GM23338 (cell line): ENCODE measurements at regions not wholly inside any gene's neighbourhood (a gene's known extent, or its start where the extent isn't known, plus 50 kb on each side); places are given as distances from the start of the nearest gene placed in this dataset.

Experiments
- ATAC-seq: fragments of 200-7000 bp; cut with Tn5 transposase; 3 replicates; pipeline ENCODE4 v1.9.1; 2020
- DNase-seq: peaks from one replicate; pipeline ENCODE4 v3.0.0-alpha.2; 2015; ENCODE audit warnings: low spot score
- H2AFZ ChIP-seq: fragments of 200-600 bp; sonication (generic); 2 replicates; pipeline ENCODE4 v1.8.0; 2016; ENCODE audit warnings: antibody characterized with exemption, mild to moderate bottlenecking, moderate library complexity
- H3F3A ChIP-seq: fragments of 200-600 bp; sonication (generic); replicated peaks from 2 replicates; pipeline ENCODE4 v1.8.0; 2017; ENCODE audit warnings: antibody characterized with exemption, mixed run types, low read depth
- H3K27ac ChIP-seq: fragments of 200-600 bp; sonication (generic); 2 replicates; pipeline ENCODE4 v1.6.1; 2016; ENCODE audit warnings: low read depth
- H3K27me3 ChIP-seq: fragments of 200-600 bp; sonication (generic); 2 replicates; pipeline ENCODE4 v1.8.0; 2016; ENCODE audit warnings: mild to moderate bottlenecking, mixed run types, moderate library complexity; ENCODE audit not compliant: insufficient read depth
- H3K36me3 ChIP-seq: fragments of 200-600 bp; sonication (generic); 2 replicates; pipeline ENCODE4 v1.8.0; 2016; ENCODE audit warnings: mild to moderate bottlenecking; ENCODE audit not compliant: insufficient read depth
- H3K4me1 ChIP-seq: fragments of 200-600 bp; sonication (generic); 2 replicates; pipeline ENCODE4 v1.8.0; 2016; ENCODE audit warnings: mild to moderate bottlenecking, moderate library complexity; ENCODE audit not compliant: insufficient read depth
- H3K4me2 ChIP-seq: fragments of 200-600 bp; sonication (generic); 2 replicates; pipeline ENCODE4 v1.7.1; 2017; ENCODE audit warnings: mixed run types
- H3K4me3 ChIP-seq: fragments of 200-600 bp; sonication (generic); 2 replicates; pipeline ENCODE4 v1.6.1; 2016; ENCODE audit warnings: mixed run types
- H3K79me2 ChIP-seq: fragments of 200-600 bp; sonication (generic); replicated peaks from 2 replicates; pipeline ENCODE4 v1.8.0; 2017; ENCODE audit warnings: mild to moderate bottlenecking; ENCODE audit not compliant: insufficient read depth
- H3K9me2 ChIP-seq: fragments of 200-600 bp; sonication (generic); 2 replicates; pipeline ENCODE4 v1.8.0; 2017; ENCODE audit not compliant: insufficient read depth
- H4K20me1 ChIP-seq: fragments of 200-600 bp; sonication (generic); replicated peaks from 2 replicates; pipeline ENCODE4 v1.8.0; 2017; ENCODE audit warnings: mild to moderate bottlenecking; ENCODE audit not compliant: insufficient read depth
- H3K27ac Mint-ChIP-seq: 2 replicates; pipeline ENCODE4 v1.8.0; 2020; ENCODE audit warnings: inconsistent platforms, mild to moderate bottlenecking, moderate library complexity, mixed read lengths
- H3K27me3 Mint-ChIP-seq: 3 replicates; pipeline ENCODE4 v1.8.0; 2022; ENCODE audit warnings: low read depth, mild to moderate bottlenecking, moderate library complexity, mixed read lengths, inconsistent platforms; ENCODE audit not compliant: insufficient read depth, poor library complexity
- H3K36me3 Mint-ChIP-seq: 3 replicates; pipeline ENCODE4 v1.8.0; 2021; ENCODE audit warnings: low read depth, mild to moderate bottlenecking, inconsistent platforms, moderate library complexity, mixed read lengths
- H3K4me1 Mint-ChIP-seq: 3 replicates; pipeline ENCODE4 v1.8.0; 2020; ENCODE audit warnings: mild to moderate bottlenecking, inconsistent platforms, mixed read lengths
- H3K4me3 Mint-ChIP-seq: 3 replicates; pipeline ENCODE4 v1.8.0; 2021; ENCODE audit warnings: moderate library complexity, mild to moderate bottlenecking, inconsistent platforms, mixed read lengths
- H3K9me3 Mint-ChIP-seq: 3 replicates; pipeline ENCODE4 v1.8.0; 2020; ENCODE audit warnings: moderate library complexity, mild to moderate bottlenecking, inconsistent platforms, mixed read lengths
- CTCF ChIP-seq, 2 experiments: fragments of 200-600 bp in 1 of 2; sonication (generic) in 1 of 2; conservative IDR thresholded peaks; 2 replicates each; pipeline versions ENCODE4 v1.5.1 to v1.6.1; 2016 to 2017; ENCODE audit warnings: antibody characterized with exemption in 2 of 2, low read depth in 2 of 2, mild to moderate bottlenecking in 2 of 2, moderate library complexity in 1 of 2
- ETS1 ChIP-seq: IDR thresholded peaks from 2 replicates; pipeline ENCODE4 v1.6.1; 2016; ENCODE audit warnings: antibody characterized with exemption
- EZH2 ChIP-seq: fragments of 200-600 bp; sonication (generic); IDR thresholded peaks from one replicate; pipeline ENCODE4 v1.8.0; 2017; ENCODE audit warnings: antibody characterized with exemption, mild to moderate bottlenecking, low read depth; ENCODE audit not compliant: unreplicated experiment
- JUNB ChIP-seq: IDR thresholded peaks from one replicate; pipeline ENCODE4 v1.6.1; 2016; ENCODE audit warnings: antibody characterized with exemption; ENCODE audit not compliant: unreplicated experiment
- NANOG ChIP-seq: IDR thresholded peaks from 2 replicates; pipeline ENCODE4 v1.6.1; 2016; ENCODE audit warnings: antibody characterized with exemption, borderline replicate concordance
- POLR2AphosphoS5 ChIP-seq: IDR thresholded peaks from 2 replicates; pipeline ENCODE4 v1.6.1; 2016; ENCODE audit warnings: antibody characterized with exemption, low read depth
- REST ChIP-seq: IDR thresholded peaks from one replicate; pipeline ENCODE4 v1.6.1; 2018; ENCODE audit warnings: antibody characterized with exemption; ENCODE audit not compliant: unreplicated experiment
- STAT1 ChIP-seq: IDR thresholded peaks from one replicate; pipeline ENCODE4 v1.6.1; 2016; ENCODE audit warnings: antibody characterized with exemption; ENCODE audit not compliant: unreplicated experiment
- ZNF114 ChIP-seq: fragments of 250-450 bp; sonication (Bioruptor Pico); IDR thresholded peaks from 2 replicates; pipeline ENCODE4 v1.5.0; 2020; ENCODE audit warnings: mild to moderate bottlenecking, moderate library complexity
- ZNF331 ChIP-seq: fragments of 250-450 bp; sonication (Bioruptor Pico); IDR thresholded peaks from 2 replicates; pipeline ENCODE4 v1.5.0; 2020; ENCODE audit warnings: low read depth, mild to moderate bottlenecking, moderate library complexity
- ZNF462 ChIP-seq: fragments of 250-450 bp; sonication (Bioruptor Pico); IDR thresholded peaks from 2 replicates; pipeline ENCODE4 v1.5.0; 2020; ENCODE audit warnings: mild to moderate bottlenecking, moderate library complexity

- Histone ChIP-seq H3K4me3 (no peak overlapping the region), H3K4me2 (no peak overlapping the region), H2AFZ (no peak overlapping the region), H3K36me3 (no peaks in the 10 kb centered on the region), H3K27me3 (no peaks in the 10 kb centered on the region), H4K20me1 (no peaks in the 10 kb centered on the region), H3F3A (no peaks in the 10 kb centered on the region), H3K27ac (no peak overlapping the region), H3K4me1 (peaks cover under 1% of the 10 kb centered on the region; the same call in 1 of the 2 replicates), H3K79me2 (no peaks in the 10 kb centered on the region), H3K9me2 (no peaks in the 10 kb centered on the region)
- ATAC-seq, result no peak
- H3K4me3 Mint-ChIP-seq, result no peak overlapping the region
- H3K4me1 Mint-ChIP-seq, result peaks cover 7% of the 10 kb centered on the region; the same call in 2 of the 3 replicates
- no peak for TF ChIP-seq EZH2
- TF ChIP-seq STAT1, result no peak
- TF ChIP-seq ETS1, result no peak
- no peak for TF ChIP-seq NANOG
- TF ChIP-seq REST, result no peak
- TF ChIP-seq ZNF331 (CRISPR knock-in tag), result no peak
- TF ChIP-seq ZNF462 (CRISPR knock-in tag), result no peak
- no peak for TF ChIP-seq JUNB
- TF ChIP-seq POLR2AphosphoS5, result no peak
- no peak for TF ChIP-seq ZNF114 (CRISPR knock-in tag)
- TF ChIP-seq CTCF (conservative IDR thresholded peaks at IDR 0.05; ENCODE audit: low read depth in 2 of 2), result no peak
- H3K27me3 Mint-ChIP-seq, result peaks cover 3% of the 10 kb centered on the region
- H3K9me3 Mint-ChIP-seq, result peaks cover 11% of the 10 kb centered on the region; the same call in 1 of the 3 replicates
- DNase-seq, result no peak
- H3K27ac Mint-ChIP-seq, result no peak overlapping the region
- no peaks in the 10 kb centered on the region for H3K36me3 Mint-ChIP-seq
Measured at GRCh38 chr17:12301551-12301950, 280.9 kb downstream of the MAP2K4 start.
